Neuronal stem cell (in vitro differentiated cells): ENCODE measurements at regions not wholly inside any gene's neighbourhood (a gene's known extent, or its start where the extent isn't known, plus 50 kb on each side); places are given as distances from the start of the nearest gene placed in this dataset.

Experiments
- DNase-seq: peaks from one replicate; pipeline ENCODE4 v3.0.0-alpha.2; 2013; ENCODE audit warnings: low spot score
- H2AFZ ChIP-seq: one replicate; pipeline ENCODE4 v1.6.1; 2013; ENCODE audit warnings: mild to moderate bottlenecking, low read length, inconsistent platforms
- H2AK5ac ChIP-seq: 2 replicates; pipeline ENCODE4 v1.6.1; 2013; ENCODE audit warnings: low read depth, mild to moderate bottlenecking, inconsistent platforms, low read length, moderate library complexity, mixed read lengths
- H2BK120ac ChIP-seq: 2 replicates; pipeline ENCODE4 v1.6.1; 2013; ENCODE audit warnings: low read depth, mild to moderate bottlenecking, inconsistent platforms, low read length, moderate library complexity, mixed read lengths
- H2BK12ac ChIP-seq: one replicate; pipeline ENCODE4 v1.6.1; 2013; ENCODE audit warnings: low read length, inconsistent platforms
- H2BK15ac ChIP-seq: 2 replicates; pipeline ENCODE4 v1.6.1; 2013; ENCODE audit warnings: mild to moderate bottlenecking, low read length, inconsistent platforms, mixed read lengths
- H2BK5ac ChIP-seq: one replicate; pipeline ENCODE4 v1.6.1; 2013; ENCODE audit warnings: inconsistent platforms, mild to moderate bottlenecking, low read length, moderate library complexity
- H3K14ac ChIP-seq: one replicate; pipeline ENCODE4 v1.6.1; 2013; ENCODE audit warnings: low read length, inconsistent platforms
- H3K18ac ChIP-seq: 2 replicates; pipeline ENCODE4 v1.6.1; 2013; ENCODE audit warnings: low read length, inconsistent platforms
- H3K23ac ChIP-seq: 2 replicates; pipeline ENCODE4 v1.6.1; 2013; ENCODE audit warnings: low read depth, mild to moderate bottlenecking, mixed read lengths, low read length, inconsistent platforms; ENCODE audit not compliant: poor library complexity
- H3K27ac ChIP-seq: replicated peaks from 3 replicates; pipeline ENCODE4 v1.5.1; 2013; ENCODE audit warnings: low read length, inconsistent platforms
- H3K27me3 ChIP-seq, 3 experiments: 2 replicates each; pipeline ENCODE4 v1.6.1; 2013; ENCODE audit warnings: low read length in 3 of 3, mild to moderate bottlenecking in 2 of 3, inconsistent platforms in 1 of 3, low read depth in 1 of 3, mixed read lengths in 1 of 3, moderate library complexity in 1 of 3; ENCODE audit not compliant: control insufficient read depth in 3 of 3, insufficient read depth in 3 of 3
- H3K36me3 ChIP-seq, 2 donors: replicated peaks in 1 of 2; 2 replicates each; pipeline ENCODE4 v1.6.1; 2013; ENCODE audit warnings: low read length in 2 of 2; ENCODE audit not compliant: control insufficient read depth in 2 of 2, insufficient read depth in 2 of 2
- H3K4ac ChIP-seq: 2 replicates; pipeline ENCODE4 v1.6.1; 2013; ENCODE audit warnings: inconsistent platforms, mild to moderate bottlenecking, low read length, moderate library complexity
- H3K4me1 ChIP-seq, 2 donors: 1 replicate in 1 of 2; 2 replicates in 1 of 2; pipeline ENCODE4 v1.6.1; 2013; ENCODE audit warnings: low read length in 2 of 2, low read depth in 1 of 2; ENCODE audit not compliant: control insufficient read depth in 2 of 2, insufficient read depth in 1 of 2
- H3K4me2 ChIP-seq: one replicate; pipeline ENCODE4 v1.6.1; 2013; ENCODE audit warnings: mild to moderate bottlenecking, low read length, inconsistent platforms; ENCODE audit not compliant: insufficient read depth, poor library complexity, severe bottlenecking
- H3K4me3 ChIP-seq, 2 donors: 2 replicates each; pipeline ENCODE4 v1.5.1; 2013; ENCODE audit warnings: low read length in 2 of 2, mild to moderate bottlenecking in 2 of 2, inconsistent platforms in 1 of 2, moderate library complexity in 1 of 2
- H3K79me1 ChIP-seq: one replicate; pipeline ENCODE4 v1.6.1; 2013; ENCODE audit warnings: low read depth, mild to moderate bottlenecking, inconsistent platforms, low read length, moderate library complexity
- H3K9ac ChIP-seq: one replicate; pipeline ENCODE4 v1.6.1; 2013; ENCODE audit warnings: mild to moderate bottlenecking, low read depth, low read length, inconsistent platforms; ENCODE audit not compliant: poor library complexity
- H3K9me3 ChIP-seq, 2 donors: replicated peaks in 1 of 2; 2 replicates each; pipeline versions ENCODE3 to v1.6.1; 2013; ENCODE audit warnings: low read length in 2 of 2, mild to moderate bottlenecking in 2 of 2, inconsistent platforms in 1 of 2, low read depth in 1 of 2, mixed read lengths in 1 of 2, moderate library complexity in 1 of 2; ENCODE audit not compliant: control insufficient read depth in 2 of 2, insufficient read depth in 1 of 2
- H4K8ac ChIP-seq: one replicate; pipeline ENCODE4 v1.6.1; 2013; ENCODE audit warnings: low read depth, mild to moderate bottlenecking, inconsistent platforms, low read length, moderate library complexity
- H4K91ac ChIP-seq: one replicate; pipeline ENCODE4 v1.6.1; 2013; ENCODE audit warnings: low read length, low read depth, mild to moderate bottlenecking, inconsistent platforms; ENCODE audit not compliant: poor library complexity
- WGBS, 2 donors: extraction: QIAGEN DNeasy Blood & Tissue Kit; methylation state at CpG; one replicate each; pipeline ENCODE4 v1.1.7; 2013; ENCODE audit warnings: missing lambda C conversion rate in 2 of 2, mixed read lengths in 1 of 2; ENCODE audit not compliant: insufficient read length in 2 of 2, insufficient replicate concordance in 1 of 2; ENCODE audit errors: extremely low coverage in 2 of 2; 5-methylcytosine and 5-hydroxymethylcytosine counted together

GRCh38 chr12:115449526-115449925 is 765.6 kb upstream of the TBX3 start:
- Histone ChIP-seq H3K27ac (no peak overlapping the region), H4K8ac (no peak overlapping the region), H2BK5ac (no peak overlapping the region), H3K14ac (no peak overlapping the region), H4K91ac (no peak overlapping the region), H3K4me2 (no peak overlapping the region), H3K9me3 (no peaks in the 10 kb centered on the region), H3K23ac (no peak overlapping the region), H3K4ac (no peak overlapping the region), H2AFZ (no peak overlapping the region), H3K9ac (no peak overlapping the region), H3K27me3 (peaks cover 5 to 34% (median 33%) of the 10 kb centered on the region in 3 experiments), H2AK5ac (no peak overlapping the region), H3K79me1 (no peaks in the 10 kb centered on the region), H2BK15ac (no peak overlapping the region), H3K4me3 (no peak overlapping the region), H3K36me3 (no peaks in the 10 kb centered on the region), H2BK12ac (no peak overlapping the region), H3K4me1 (peaks cover 0 to 5% of the 10 kb centered on the region in 2 donors), H3K18ac (no peak overlapping the region), H2BK120ac (no peak overlapping the region)
- no CpG with 5 or more reads among the region's 5 CpGs for WGBS, 2 donors
- no peak for DNase-seq

- no CpG with 5 or more reads among the region's 1 CpG for WGBS, 2 donors
- no peak overlapping the region for H2BK5ac ChIP-seq
These were observed 760.4 kb upstream of the TBX3 start for GRCh38 chr12:115444346-115444745.

DNA sequence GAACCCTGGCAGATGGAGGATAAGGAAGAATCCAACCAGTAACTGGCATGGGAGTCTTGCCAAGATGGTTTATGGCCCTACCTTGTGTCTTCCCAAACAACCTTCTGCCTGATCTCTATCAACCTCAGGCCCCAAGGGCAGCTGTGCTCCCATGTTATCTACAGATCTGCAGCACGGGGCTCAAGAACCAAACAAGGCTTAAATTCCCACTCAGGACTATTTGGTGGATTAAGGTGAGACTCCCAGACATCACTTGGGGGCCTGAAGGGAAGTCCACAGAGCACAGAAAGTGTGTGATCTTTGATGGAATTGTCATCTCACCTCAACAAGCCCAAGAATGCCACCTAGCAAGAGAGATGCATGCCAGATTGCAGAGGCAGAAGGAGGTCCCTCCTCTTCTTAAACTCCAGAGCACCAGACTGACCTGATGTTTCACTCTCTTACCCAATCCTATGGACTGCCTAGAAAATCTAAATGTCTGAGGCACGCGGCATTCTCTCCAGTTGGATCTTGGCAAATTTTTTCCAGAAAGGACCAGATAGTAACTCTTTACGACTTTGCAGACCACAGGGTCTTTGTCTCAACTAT is 759.5 kb upstream of the TBX3 start:
- no peaks in the 10 kb centered on the region for H3K4me1 ChIP-seq
- H3K9me3 ChIP-seq, result no peaks in the 10 kb centered on the region
- no peak overlapping the region for H2AFZ ChIP-seq
- whole genome bisulfite sequencing, 2 donors, result no CpG with 5 or more reads among the region's 4 CpGs
- no peak overlapping the region for H3K4me3 ChIP-seq
- no peak overlapping the region for H2AK5ac ChIP-seq
- H2BK120ac ChIP-seq, result no peak overlapping the region
- H2BK15ac ChIP-seq, result no peak overlapping the region
- no peak overlapping the region for H3K9ac ChIP-seq
- no peaks in the 10 kb centered on the region for H3K36me3 ChIP-seq
- no peak overlapping the region for H2BK12ac ChIP-seq
- H3K4ac ChIP-seq, result no peak overlapping the region
- DNase-seq, result no peak
- no peak overlapping the region for H3K14ac ChIP-seq
- no peak overlapping the region for H4K8ac ChIP-seq
- H3K4me2 ChIP-seq, result no peak overlapping the region
- no peak overlapping the region for H3K23ac ChIP-seq
- H2BK5ac ChIP-seq, result no peak overlapping the region
- no peak overlapping the region for H4K91ac ChIP-seq
- no peak overlapping the region for H3K18ac ChIP-seq
- H3K27ac ChIP-seq, result no peak overlapping the region
- H3K27me3 ChIP-seq, result peaks cover 0 to under 1% (median 0%) of the 10 kb centered on the region in 3 experiments
- no peaks in the 10 kb centered on the region for H3K79me1 ChIP-seq

More at GRCh38 chr12:115444346-115444745, 760.4 kb upstream of the TBX3 start:
- Histone ChIP-seq H3K18ac (no peak overlapping the region), H3K23ac (no peak overlapping the region), H3K14ac (no peak overlapping the region), H3K4me3 (no peak overlapping the region), H2AFZ (no peak overlapping the region), H2BK12ac (no peak overlapping the region), H3K27me3 (peaks cover 0 to 4% (median 2%) of the 10 kb centered on the region in 3 experiments), H2BK15ac (no peak overlapping the region), H4K8ac (no peak overlapping the region), H3K36me3 (no peaks in the 10 kb centered on the region), H3K79me1 (no peaks in the 10 kb centered on the region), H3K9ac (no peak overlapping the region), H3K4ac (no peak overlapping the region), H4K91ac (no peak overlapping the region), H3K9me3 (no peaks in the 10 kb centered on the region), H3K4me2 (no peak overlapping the region), H3K4me1 (no peaks in the 10 kb centered on the region), H2BK120ac (no peak overlapping the region), H3K27ac (no peak overlapping the region), H2AK5ac (no peak overlapping the region)
- no peak for DNase-seq

- no peak overlapping the region for H3K4me2 ChIP-seq
- no peak overlapping the region for H3K23ac ChIP-seq
- no peak overlapping the region for H2BK120ac ChIP-seq
- no peak overlapping the region for H2AFZ ChIP-seq
- no peaks in the 10 kb centered on the region for H3K9me3 ChIP-seq
- no peaks in the 10 kb centered on the region for H3K79me1 ChIP-seq
- no peak overlapping the region for H3K18ac ChIP-seq
- H3K27ac ChIP-seq, result no peak overlapping the region
- H3K9ac ChIP-seq, result no peak overlapping the region
- DNase-seq, result no peak
- H3K36me3 ChIP-seq, result no peaks in the 10 kb centered on the region
- H3K4me1 ChIP-seq, result peaks cover 0 to 1% of the 10 kb centered on the region in 2 donors
- H3K14ac ChIP-seq, result no peak overlapping the region
- no peak overlapping the region for H4K91ac ChIP-seq
- no peak overlapping the region for H2AK5ac ChIP-seq
- no CpG with 5 or more reads among the region's 3 CpGs for WGBS, 2 donors
- H4K8ac ChIP-seq, result no peak overlapping the region
- no peak overlapping the region for H2BK15ac ChIP-seq
- no peak overlapping the region for H3K4me3 ChIP-seq
- no peak overlapping the region for H2BK12ac ChIP-seq
- no peak overlapping the region for H3K4ac ChIP-seq
- H2BK5ac ChIP-seq, result no peak overlapping the region
- no peaks in the 10 kb centered on the region for H3K27me3 ChIP-seq
These were observed 756.5 kb upstream of the TBX3 start for GRCh38 chr12:115440438-115440837.
